MCF 10A (cell line): ENCODE measurements at regions not wholly inside any gene's neighbourhood (a gene's known extent, or its start where the extent isn't known, plus 50 kb on each side); places are given as distances from the start of the nearest gene placed in this dataset.

Experiments
- BruUV-seq: library from RNA; stranded (reverse); fragments of 400-500 nt; replicated peaks from 2 replicates; lab custom pipeline; 2021; lab: Mats Ljungman, UMichigan
- CTCF ChIA-PET: fragments of 300-600 bp; sonication (Branson Sonifier 250); formaldehyde crosslinking; extraction: SDS; loops from one replicate; lab custom pipeline; 2021; ENCODE audit warnings: antibody characterized with exemption, inconsistent platforms; lab: Yijun Ruan, JAX
- POLR2A ChIA-PET: fragments of 300-600, 350-650 bp; sonication (Branson Sonifier 250); formaldehyde crosslinking; extraction: SDS; loops from one replicate; lab custom pipeline; 2020; ENCODE audit warnings: antibody characterized with exemption, inconsistent platforms; lab: Yijun Ruan, JAX
- DNase-seq: peaks from one replicate; pipeline ENCODE4 v3.0.0-alpha.2; 2018; ENCODE audit not compliant: unreplicated experiment
- H3K27ac Mint-ChIP-seq: one replicate; pipeline ENCODE4 v1.8.0; 2022; ENCODE audit warnings: mild to moderate bottlenecking, low read depth, mixed read lengths; ENCODE audit not compliant: unreplicated experiment
- H3K27me3 Mint-ChIP-seq: one replicate; pipeline ENCODE4 v1.8.0; 2022; ENCODE audit warnings: mixed read lengths; ENCODE audit not compliant: insufficient read depth, unreplicated experiment
- H3K36me3 Mint-ChIP-seq: one replicate; pipeline ENCODE4 v1.8.0; 2022; ENCODE audit warnings: mild to moderate bottlenecking, moderate library complexity, mixed read lengths; ENCODE audit not compliant: insufficient read depth, unreplicated experiment
- H3K4me1 Mint-ChIP-seq: one replicate; pipeline ENCODE4 v1.8.0; 2022; ENCODE audit warnings: mixed read lengths; ENCODE audit not compliant: insufficient read depth, unreplicated experiment
- H3K4me3 Mint-ChIP-seq: one replicate; pipeline ENCODE4 v1.8.0; 2022; ENCODE audit warnings: mild to moderate bottlenecking, moderate library complexity, mixed read lengths; ENCODE audit not compliant: unreplicated experiment
- H3K9me3 Mint-ChIP-seq: one replicate; pipeline ENCODE4 v1.8.0; 2022; ENCODE audit warnings: mixed read lengths; ENCODE audit not compliant: unreplicated experiment
- CTCF ChIP-seq: fragments of 200-600 bp; IDR thresholded peaks from one replicate; pipeline ENCODE4 v1.8.0; 2022; ENCODE audit warnings: antibody characterized with exemption, mild to moderate bottlenecking; ENCODE audit not compliant: unreplicated experiment
- intact Hi-C: fragments of 100-400 bp; cut with micrococcal nuclease; formaldehyde crosslinking; loops from 2 replicates; pipeline ENCODE4 v1.14.1; 2022

DNA sequence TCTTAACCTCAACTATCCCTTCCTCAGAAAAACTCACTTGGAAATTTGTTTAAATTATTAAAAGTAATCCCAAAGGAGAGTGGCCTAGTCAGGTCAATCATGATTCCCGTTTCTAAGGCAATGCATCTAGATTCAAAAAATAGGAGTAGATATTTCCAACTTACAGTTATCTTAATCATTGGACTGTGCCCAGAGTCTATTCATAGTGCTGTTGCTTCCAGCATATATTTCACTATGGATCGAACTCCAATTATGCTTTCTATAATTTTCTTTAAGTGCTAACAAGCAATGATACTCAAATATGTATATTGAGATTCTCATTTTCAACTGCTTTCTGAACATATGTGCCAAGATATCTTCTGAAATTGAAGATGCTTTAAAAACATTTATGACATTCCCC lies 229.2 kb upstream of the NWD2 start:
- no peak overlapping the region for H3K4me3 Mint-ChIP-seq
- no peaks in the 10 kb centered on the region for H3K27me3 Mint-ChIP-seq
- ChIA-PET CTCF (no interaction called here), POLR2A (no interaction called here)
- intact Hi-C loops = no loop called here
- DNase-seq = no peak
- no peaks in the 10 kb centered on the region for H3K4me1 Mint-ChIP-seq
- H3K9me3 Mint-ChIP-seq = peaks cover 8% of the 10 kb centered on the region
- no peaks in the 10 kb centered on the region for H3K36me3 Mint-ChIP-seq
- no peak for TF ChIP-seq CTCF
- BruUV-seq = no TSS peak
- H3K27ac Mint-ChIP-seq = no peak overlapping the region

DNA sequence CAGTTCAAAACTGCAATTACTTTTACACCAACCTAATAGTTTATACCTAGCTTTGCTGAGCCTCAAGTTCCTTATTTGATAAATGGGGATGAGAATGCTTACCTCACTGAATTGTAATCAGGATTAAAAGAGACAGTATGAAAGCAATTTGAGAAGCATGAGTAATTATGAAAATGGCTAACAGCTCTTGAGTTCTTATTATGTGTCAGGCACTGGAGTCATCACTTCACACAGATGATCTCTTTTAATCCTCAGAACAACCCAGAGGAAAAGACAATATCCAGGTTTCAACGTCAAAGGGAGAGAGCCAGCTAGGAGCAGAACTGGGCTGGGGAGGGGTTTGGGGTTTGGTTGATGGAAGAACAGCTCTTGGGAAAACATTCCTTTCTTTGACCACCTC lies 221.0 kb upstream of the NWD2 start:
- no peak overlapping the region for H3K4me3 Mint-ChIP-seq
- H3K9me3 Mint-ChIP-seq = no peaks in the 10 kb centered on the region
- ChIA-PET POLR2A (no interaction called here), CTCF (no interaction called here)
- TF ChIP-seq CTCF = no peak
- no TSS peak for BruUV-seq
- no peak overlapping the region for H3K27ac Mint-ChIP-seq
- H3K36me3 Mint-ChIP-seq = no peaks in the 10 kb centered on the region
- H3K4me1 Mint-ChIP-seq = no peaks in the 10 kb centered on the region
- H3K27me3 Mint-ChIP-seq = no peaks in the 10 kb centered on the region
- intact Hi-C loops = no loop called here
- DNase-seq = no peak

DNA sequence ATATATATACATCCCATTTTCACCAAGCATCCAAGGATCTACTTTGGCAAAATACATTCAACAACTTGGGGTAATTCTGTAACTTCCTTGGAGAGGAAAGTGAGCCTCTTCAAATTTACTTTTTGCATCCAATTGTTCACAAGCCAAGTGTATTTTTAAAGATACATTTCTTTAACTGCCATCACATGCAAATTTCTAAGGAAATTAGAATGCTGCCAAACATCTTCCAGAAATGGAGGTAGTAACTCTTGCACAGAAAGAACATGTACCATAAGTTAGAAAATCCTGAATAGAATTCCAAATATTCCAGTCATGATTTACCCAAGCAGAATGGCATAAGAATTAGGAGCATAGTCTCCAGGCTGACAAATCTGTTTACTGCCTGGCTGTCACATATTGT lies 220.5 kb upstream of the NWD2 start:
- no peak overlapping the region for H3K27ac Mint-ChIP-seq
- no peaks in the 10 kb centered on the region for H3K27me3 Mint-ChIP-seq
- no peak for TF ChIP-seq CTCF
- BruUV-seq = no TSS peak
- ChIA-PET CTCF (no interaction called here), POLR2A (no interaction called here)
- DNase-seq = no peak
- no peaks in the 10 kb centered on the region for H3K36me3 Mint-ChIP-seq
- H3K9me3 Mint-ChIP-seq = no peaks in the 10 kb centered on the region
- H3K4me3 Mint-ChIP-seq = no peak overlapping the region
- H3K4me1 Mint-ChIP-seq = no peaks in the 10 kb centered on the region
- intact Hi-C loops = no loop called here

GRCh38 chr4:37040816-37041215 lies 203.7 kb upstream of the NWD2 start:
- DNase-seq = no peak
- Mint-ChIP-seq H3K27me3 (no peaks in the 10 kb centered on the region), H3K4me1 (no peaks in the 10 kb centered on the region), H3K9me3 (no peaks in the 10 kb centered on the region), H3K27ac (no peak overlapping the region), H3K4me3 (no peak overlapping the region), H3K36me3 (no peaks in the 10 kb centered on the region)
- TF ChIP-seq CTCF = no peak
- CTCF ChIA-PET = no interaction called here
- POLR2A ChIA-PET = no interaction called here
- intact Hi-C loops = no loop called here
- no TSS peak for BruUV-seq
